ENCODE measurements at regions not wholly inside any gene's neighbourhood (a gene's known extent, or its start where the extent isn't known, plus 50 kb on each side); places are given as distances from the start of the nearest gene placed in this dataset.
"Not testable (repeated sequence)": the region's sequence is repeated elsewhere in the genome, so short reads cannot be mapped to it uniquely, and the experiment has no call there.

- Mint-ChIP-seq H3K9me3 (peaks cover 3% of the 10 kb centered on the region), H3K27me3 (no peaks in the 10 kb centered on the region), H3K27ac (no peak overlapping the region), H3K36me3 (ENCODE audit: low read depth) (no peaks in the 10 kb centered on the region), H3K4me1 (no peaks in the 10 kb centered on the region), H3K4me3 (no peak overlapping the region)
- no peak for DNase-seq
- ChIA-PET CTCF (no interaction called here), POLR2A (no interaction called here)
Observed at GRCh38 chr5:91824406-91824805, 441.3 kb upstream of the ARRDC3 start.

DNA sequence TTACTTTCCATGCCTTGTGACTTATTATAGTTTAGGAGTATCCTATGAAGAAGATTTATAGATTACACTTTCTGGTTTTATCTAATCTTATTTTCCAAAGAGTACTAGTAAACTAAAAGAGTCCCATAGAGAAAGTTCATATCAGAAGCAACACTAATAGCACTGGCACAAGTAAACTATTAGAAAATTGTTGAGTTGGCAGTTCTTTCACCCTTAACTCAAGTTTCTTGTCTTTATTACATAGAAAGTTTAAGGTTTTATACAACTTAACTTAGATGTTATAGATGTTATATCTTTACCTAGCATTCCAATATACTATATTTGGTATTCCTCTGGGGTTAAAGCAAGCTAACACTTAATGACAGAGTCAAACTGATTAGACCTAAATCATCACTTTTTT is 437.8 kb upstream of the ARRDC3 start:
- ChIA-PET CTCF (no interaction called here), POLR2A (no interaction called here)
- Mint-ChIP-seq H3K4me1 (no peaks in the 10 kb centered on the region), H3K27me3 (no peaks in the 10 kb centered on the region), H3K36me3 (ENCODE audit: low read depth) (no peaks in the 10 kb centered on the region), H3K4me3 (no peak overlapping the region), H3K27ac (no peak overlapping the region), H3K9me3 (peaks cover 3% of the 10 kb centered on the region)
- no peak for DNase-seq

- no peaks in the 10 kb centered on the region for H3K4me1 Mint-ChIP-seq
- H3K4me3 Mint-ChIP-seq: no peak overlapping the region
- H3K9me3 Mint-ChIP-seq: no peaks in the 10 kb centered on the region
- no peak overlapping the region for H3K27ac Mint-ChIP-seq
- DNase-seq: no peak
- H3K27me3 Mint-ChIP-seq: no peaks in the 10 kb centered on the region
- POLR2A ChIA-PET: no interaction called here
- no peaks in the 10 kb centered on the region for H3K36me3 Mint-ChIP-seq (ENCODE audit: low read depth)
- CTCF ChIA-PET: no interaction called here
Observed at GRCh38 chr5:91816681-91817080, 433.6 kb upstream of the ARRDC3 start.

DNA sequence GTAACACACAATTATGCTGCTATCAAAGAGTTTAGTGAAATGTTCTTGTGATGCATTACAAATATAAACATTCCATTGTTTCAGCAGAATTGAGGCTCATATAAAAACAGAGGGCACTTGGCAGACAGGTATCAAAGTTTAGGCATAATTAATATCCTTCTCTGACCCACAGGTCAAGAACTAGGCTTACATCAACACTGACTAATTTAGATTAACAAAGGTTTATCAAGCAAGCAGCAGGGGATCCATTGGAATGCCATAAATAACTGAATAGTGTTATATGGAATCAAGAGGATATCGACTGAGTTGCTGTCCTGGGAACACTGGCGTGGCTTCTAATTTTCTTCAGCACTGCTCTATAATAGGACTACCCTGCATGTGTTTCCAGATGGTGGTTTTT is 414.5 kb upstream of the ARRDC3 start:
- CTCF ChIA-PET: no interaction called here
- Mint-ChIP-seq H3K4me3 (no peak overlapping the region), H3K4me1 (no peaks in the 10 kb centered on the region), H3K36me3 (ENCODE audit: low read depth) (no peaks in the 10 kb centered on the region), H3K27me3 (no peaks in the 10 kb centered on the region), H3K9me3 (peaks cover 14% of the 10 kb centered on the region), H3K27ac (no peak overlapping the region)
- DNase-seq: no peak
- POLR2A ChIA-PET: no interaction called here

GRCh38 chr5:91794856-91795548 is 411.9 kb upstream of the ARRDC3 start:
- CTCF ChIA-PET: interaction anchor here (1.0 kb wide), 1 partner anchor 10 kb away, joined by 3 read pairs; no protein-coding TSS in a partner anchor
- Mint-ChIP-seq H3K27ac (no peak overlapping the region), H3K36me3 (ENCODE audit: low read depth) (no peaks in the 10 kb centered on the region), H3K4me1 (no peaks in the 10 kb centered on the region), H3K27me3 (no peaks in the 10 kb centered on the region), H3K9me3 (no peaks in the 10 kb centered on the region), H3K4me3 (no peak overlapping the region)
- no peak for DNase-seq
- POLR2A ChIA-PET: no interaction called here

- CTCF ChIA-PET: interaction anchor here (1.0 kb wide), 1 partner anchor 9 kb away, joined by 3 read pairs; no protein-coding TSS in a partner anchor
- DNase-seq: no peak
- Mint-ChIP-seq H3K4me1 (no peaks in the 10 kb centered on the region), H3K27me3 (no peaks in the 10 kb centered on the region), H3K9me3 (no peaks in the 10 kb centered on the region), H3K36me3 (ENCODE audit: low read depth) (no peaks in the 10 kb centered on the region), H3K4me3 (no peak overlapping the region), H3K27ac (no peak overlapping the region)
- POLR2A ChIA-PET: no interaction called here
Observed at GRCh38 chr5:91794455-91794854, 411.3 kb upstream of the ARRDC3 start.

GRCh38 chr5:91787718-91788117 is 404.6 kb upstream of the ARRDC3 start:
- ChIA-PET CTCF (no interaction called here), POLR2A (no interaction called here)
- H3K27me3 Mint-ChIP-seq: no peaks in the 10 kb centered on the region
- no peak overlapping the region for H3K27ac Mint-ChIP-seq
- H3K4me1 Mint-ChIP-seq: no peaks in the 10 kb centered on the region
- no peak for DNase-seq
- H3K36me3 Mint-ChIP-seq (ENCODE audit: low read depth): no peaks in the 10 kb centered on the region
- H3K9me3 Mint-ChIP-seq: no peaks in the 10 kb centered on the region
- no peak overlapping the region for H3K4me3 Mint-ChIP-seq

DNA sequence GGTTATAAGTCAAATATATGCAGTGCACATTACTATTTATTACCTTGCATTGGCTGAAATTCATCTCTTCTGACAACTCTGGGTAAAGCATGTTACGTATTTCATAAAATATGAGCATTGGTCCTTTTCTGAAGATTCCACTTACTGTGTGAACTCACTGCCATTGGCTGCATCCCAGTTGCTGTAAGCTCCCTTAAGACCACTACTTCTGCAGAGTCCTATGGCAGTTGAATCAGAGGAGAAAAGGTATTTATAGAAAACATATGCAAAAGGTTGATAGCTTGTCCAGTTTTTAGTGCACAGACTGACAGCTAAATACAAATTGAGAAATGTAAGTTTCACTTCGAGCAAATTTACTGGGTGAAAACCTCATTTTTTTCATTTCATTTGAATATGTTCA is 394.6 kb upstream of the ARRDC3 start:
- Mint-ChIP-seq H3K4me3 (no peak overlapping the region), H3K4me1 (no peaks in the 10 kb centered on the region), H3K36me3 (ENCODE audit: low read depth) (no peaks in the 10 kb centered on the region), H3K27me3 (no peaks in the 10 kb centered on the region), H3K9me3 (peaks cover 2% of the 10 kb centered on the region), H3K27ac (no peak overlapping the region)
- POLR2A ChIA-PET: no interaction called here
- no peak for DNase-seq
- CTCF ChIA-PET: no interaction called here

DNA sequence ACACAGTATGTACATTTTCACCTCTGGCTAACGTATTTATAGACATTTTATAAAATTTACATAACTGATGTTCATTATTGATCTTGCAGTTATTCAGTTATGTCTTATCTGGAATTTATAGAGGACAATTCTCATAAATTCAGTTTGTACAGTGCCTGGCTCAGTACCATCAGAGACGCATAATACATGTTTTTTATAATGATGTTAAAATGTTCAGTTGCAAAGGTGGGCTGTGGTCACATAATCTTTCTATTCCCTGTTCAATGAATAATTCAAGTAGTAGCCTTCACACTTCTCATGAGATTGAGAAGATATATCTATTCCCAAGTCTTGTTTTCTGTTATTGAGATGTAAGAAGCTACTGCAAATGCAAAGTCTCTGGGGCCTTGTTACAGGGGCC is 393.1 kb upstream of the ARRDC3 start:
- no peak for DNase-seq
- Mint-ChIP-seq H3K36me3 (ENCODE audit: low read depth) (no peaks in the 10 kb centered on the region), H3K27me3 (no peaks in the 10 kb centered on the region), H3K9me3 (peaks cover 2% of the 10 kb centered on the region), H3K4me1 (no peaks in the 10 kb centered on the region), H3K4me3 (no peak overlapping the region), H3K27ac (no peak overlapping the region)
- CTCF ChIA-PET: interaction anchor here (0.6 kb wide), 1 partner anchor 141 kb away, joined by 3 read pairs; no protein-coding TSS in a partner anchor
- POLR2A ChIA-PET: no interaction called here

DNA sequence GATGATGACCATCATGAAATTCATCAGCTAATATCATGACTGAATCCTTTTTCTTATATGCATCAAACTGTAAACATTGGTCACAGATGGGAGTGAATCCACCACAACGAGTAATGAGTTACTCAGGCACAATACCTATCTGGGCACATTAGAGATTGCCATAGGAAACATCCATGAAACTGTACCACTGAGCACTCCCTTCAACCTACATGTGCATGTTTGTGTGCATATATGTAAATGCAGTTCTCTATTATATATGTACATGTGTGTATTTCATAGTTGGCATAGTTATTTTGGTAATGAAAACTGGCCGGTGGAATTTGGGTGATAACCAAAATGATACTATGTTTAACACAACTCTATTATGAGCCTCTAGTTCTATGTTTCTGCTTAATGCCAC is 387.3 kb upstream of the ARRDC3 start:
- H3K4me1 Mint-ChIP-seq: no peaks in the 10 kb centered on the region
- no peak for DNase-seq
- no peak overlapping the region for H3K27ac Mint-ChIP-seq
- no peaks in the 10 kb centered on the region for H3K36me3 Mint-ChIP-seq (ENCODE audit: low read depth)
- ChIA-PET CTCF (no interaction called here), POLR2A (no interaction called here)
- H3K9me3 Mint-ChIP-seq: peaks cover 1% of the 10 kb centered on the region
- H3K27me3 Mint-ChIP-seq: no peaks in the 10 kb centered on the region
- no peak overlapping the region for H3K4me3 Mint-ChIP-seq

DNA sequence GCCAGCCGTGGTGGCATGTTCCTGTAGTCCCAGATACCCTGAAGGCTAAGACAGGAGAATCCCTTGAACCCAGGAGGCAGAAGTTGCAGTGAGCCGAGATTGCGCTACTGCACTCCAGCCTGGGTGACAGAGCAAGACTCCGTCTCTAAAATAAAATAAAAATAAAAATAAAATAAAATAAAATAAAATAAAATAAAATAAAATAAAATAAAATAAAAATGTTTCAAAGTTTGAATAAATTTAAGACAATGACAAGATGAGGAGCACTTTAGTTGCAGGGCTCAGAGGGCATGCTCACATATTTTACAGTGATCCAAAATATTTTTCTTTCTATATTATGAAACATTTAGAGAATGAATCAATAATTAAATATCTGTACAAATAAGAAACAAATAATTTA is 374.3 kb upstream of the ARRDC3 start:
- H3K36me3 Mint-ChIP-seq (ENCODE audit: low read depth); H3K27ac Mint-ChIP-seq; H3K27me3 Mint-ChIP-seq; DNase-seq; H3K4me3 Mint-ChIP-seq; CTCF ChIA-PET; H3K9me3 Mint-ChIP-seq; POLR2A ChIA-PET; H3K4me1 Mint-ChIP-seq: not testable (repeated sequence)

GRCh38 chr5:91754990-91755389 is 371.9 kb upstream of the ARRDC3 start:
- ChIA-PET CTCF (no interaction called here), POLR2A (no interaction called here)
- no peaks in the 10 kb centered on the region for H3K4me1 Mint-ChIP-seq
- no peak overlapping the region for H3K4me3 Mint-ChIP-seq
- H3K27me3 Mint-ChIP-seq: no peaks in the 10 kb centered on the region
- no peak for DNase-seq
- no peaks in the 10 kb centered on the region for H3K36me3 Mint-ChIP-seq (ENCODE audit: low read depth)
- peaks cover 2% of the 10 kb centered on the region for H3K9me3 Mint-ChIP-seq
- H3K27ac Mint-ChIP-seq: no peak overlapping the region

GRCh38 chr5:91744470-91744869 is 361.4 kb upstream of the ARRDC3 start:
- DNase-seq; H3K4me3 Mint-ChIP-seq; POLR2A ChIA-PET; H3K27me3 Mint-ChIP-seq; H3K9me3 Mint-ChIP-seq; CTCF ChIA-PET; H3K36me3 Mint-ChIP-seq (ENCODE audit: low read depth); H3K4me1 Mint-ChIP-seq; H3K27ac Mint-ChIP-seq: not testable (repeated sequence)

GRCh38 chr5:91742550-91742949 is 359.4 kb upstream of the ARRDC3 start:
- Mint-ChIP-seq H3K4me3 (no peak overlapping the region), H3K27me3 (no peaks in the 10 kb centered on the region), H3K9me3 (no peaks in the 10 kb centered on the region), H3K4me1 (no peaks in the 10 kb centered on the region), H3K36me3 (ENCODE audit: low read depth) (no peaks in the 10 kb centered on the region), H3K27ac (no peak overlapping the region)
- ChIA-PET POLR2A (no interaction called here), CTCF (no interaction called here)
- no peak for DNase-seq

Measured in activated CD4-positive, alpha-beta T cell treated with anti-CD3 and anti-CD28 coated beads, Interleukin-2, amount 10 ng/mL, durations not matched to agents 7 days and 5 days (primary cell).